Stomach (tissue), 8 donors: ENCODE measurements at regions not wholly inside any gene's neighbourhood (a gene's known extent, or its start where the extent isn't known, plus 50 kb on each side); places are given as distances from the start of the nearest gene placed in this dataset.

Experiments used
- DNase-seq, 2 donors: peaks; one replicate each; pipeline versions ENCODE4 v3.0.0 to v3.0.0-alpha.2; 2013 to 2019
- H3K27ac ChIP-seq, 5 donors: fragments of 200-600 bp in 4 of 5; sonication (generic) in 4 of 5; one replicate each; pipeline ENCODE4 v1.5.1; 2013 to 2019; ENCODE audit warnings: mild to moderate bottlenecking in 1 of 5, moderate library complexity in 1 of 5
- H3K27me3 ChIP-seq, 3 donors: fragments of 200-600 bp; sonication (generic); one replicate each; pipeline ENCODE4 v1.5.1; 2017 to 2019; ENCODE audit warnings: mixed run types in 1 of 3
- H3K36me3 ChIP-seq, 4 donors: fragments of 200-600 bp; sonication (generic); 1 replicate in 3 of 4; 2 replicates in 1 of 4; pipeline ENCODE4 v1.5.1; 2016 to 2019
- H3K4me1 ChIP-seq, 4 donors: fragments of 200-600 bp; sonication (generic); one replicate each; pipeline ENCODE4 v1.5.1; 2016 to 2019
- H3K4me3 ChIP-seq, 4 donors: fragments of 200-600 bp; sonication (generic) in 3 of 4; one replicate each; pipeline ENCODE4 v1.5.1; 2016 to 2019; ENCODE audit warnings: mild to moderate bottlenecking in 1 of 4
- H3K9me3 ChIP-seq, 4 donors: fragments of 200-600 bp; sonication (generic); one replicate each; pipeline ENCODE4 v1.5.1; 2016 to 2019
- CTCF ChIP-seq, 7 experiments: fragments of 450-650 bp in 4 of 7; fragments of 200-600 bp in 3 of 7; sonication (generic) in 3 of 7; IDR thresholded peaks; one replicate each; pipeline ENCODE4 v1.5.1; 2016 to 2019; ENCODE audit warnings: antibody characterized with exemption in 7 of 7, control low read depth in 2 of 7, mild to moderate bottlenecking in 1 of 7
- EP300 ChIP-seq: sonication (generic); formaldehyde crosslinking; IDR thresholded peaks from one replicate; pipeline ENCODE4 v1.6.1; 2017; ENCODE audit warnings: antibody characterized with exemption
- POLR2A ChIP-seq, 4 donors: fragments of 450-650 bp; IDR thresholded peaks; one replicate each; pipeline ENCODE4 v1.6.1; 2016; ENCODE audit warnings: antibody characterized with exemption in 4 of 4, control low read depth in 2 of 4, mild to moderate bottlenecking in 1 of 4, moderate library complexity in 1 of 4
- POLR2AphosphoS5 ChIP-seq, 3 donors: sonication (generic); formaldehyde crosslinking; IDR thresholded peaks; one replicate each; pipeline ENCODE4 v1.6.1; 2016; ENCODE audit warnings: antibody characterized with exemption in 3 of 3
- WGBS, 5 donors: extraction: QIAGEN DNeasy Blood & Tissue Kit in 3 of 5; methylation state at CpG; one replicate each; pipeline versions ENCODE4 v1.1.5 to v1.1.7; 2013 to 2018; 5-methylcytosine and 5-hydroxymethylcytosine counted together
- intact Hi-C: fragments of 100-400 bp; cut with DNase I; formaldehyde crosslinking; loops from one replicate; pipeline ENCODE4 v1.15.1; 2023; ENCODE audit warnings: low total_unique reads
- donor health status: healthy with polysubstance abuse.
- donor health status: Bipolar disorder and iron deficiency.
- donor health status: healthy.

GRCh38 chr2:116510117-116510671, 1304.3 kb upstream of the DDX18 start:
- Histone ChIP-seq H3K27me3 (no peaks in the 10 kb centered on the region), H3K9me3 (peaks cover 0 to 12% (median 3%) of the 10 kb centered on the region in 4 donors), H3K4me3 (no peak overlapping the region), H3K27ac (no peak overlapping the region), H3K4me1 (no peaks in the 10 kb centered on the region), H3K36me3 (no peaks in the 10 kb centered on the region)
- intact Hi-C loops, result no loop called here
- DNase-seq, result peak in 1 of 2 donors; percentile 9
- 35 to 68% (median 44%) methylated on average over 2 to 3 of the region's 3 CpGs for WGBS, 5 donors
- TF ChIP-seq CTCF (IDR thresholded peaks at IDR 0.05) (peak in 1 of 7 experiments; percentile 9), POLR2AphosphoS5 (IDR thresholded peaks at IDR 0.05) (no peak)

- Histone ChIP-seq H3K36me3 (no peaks in the 10 kb centered on the region), H3K4me1 (no peaks in the 10 kb centered on the region), H3K27me3 (no peaks in the 10 kb centered on the region), H3K4me3 (no peak overlapping the region), H3K27ac (no peak overlapping the region), H3K9me3 (peaks cover 0 to 12% (median 1%) of the 10 kb centered on the region in 4 donors)
- TF ChIP-seq CTCF (IDR thresholded peaks at IDR 0.05), result no peak
- TF ChIP-seq POLR2A (IDR thresholded peaks at IDR 0.05), result no peak
- no peak for TF ChIP-seq POLR2AphosphoS5 (IDR thresholded peaks at IDR 0.05)
- TF ChIP-seq EP300, result no peak
- intact Hi-C loops, result no loop called here
- 58 to 63% (median 62%) methylated on average over 6 of the region's 6 CpGs for WGBS, 5 donors
- no peak for DNase-seq
Observed at GRCh38 chr2:116511426-116511825, 1303.1 kb upstream of the DDX18 start.

GRCh38 chr2:116513991-116514390, 1300.5 kb upstream of the DDX18 start:
- no peak for TF ChIP-seq CTCF (IDR thresholded peaks at IDR 0.05)
- TF ChIP-seq EP300, result no peak
- no peak for TF ChIP-seq POLR2AphosphoS5 (IDR thresholded peaks at IDR 0.05)
- no peak for TF ChIP-seq POLR2A (IDR thresholded peaks at IDR 0.05)
- peaks cover 0 to 12% (median under 1%) of the 10 kb centered on the region in 4 donors for H3K9me3 ChIP-seq
- H3K36me3 ChIP-seq, result no peaks in the 10 kb centered on the region
- no peak overlapping the region for H3K27ac ChIP-seq
- no peak for DNase-seq
- no peak overlapping the region for H3K4me3 ChIP-seq
- 57 to 71% (median 64%) methylated on average over 3 of the region's 3 CpGs for WGBS, 5 donors
- H3K4me1 ChIP-seq, result no peaks in the 10 kb centered on the region
- H3K27me3 ChIP-seq, result no peaks in the 10 kb centered on the region
- intact Hi-C loops, result no loop called here

GRCh38 chr2:116517936-116518335, 1296.6 kb upstream of the DDX18 start:
- no peak for DNase-seq
- no peaks in the 10 kb centered on the region for H3K4me1 ChIP-seq
- H3K27me3 ChIP-seq, result no peaks in the 10 kb centered on the region
- intact Hi-C loops, result no loop called here
- WGBS, 5 donors, result 33 to 59% (median 36%) methylated on average over 1 of the region's 1 CpG
- no peak overlapping the region for H3K4me3 ChIP-seq
- H3K36me3 ChIP-seq, result no peaks in the 10 kb centered on the region
- H3K9me3 ChIP-seq, result peaks cover 0 to 19% (median 5%) of the 10 kb centered on the region in 4 donors
- TF ChIP-seq CTCF (IDR thresholded peaks at IDR 0.05), result no peak
- TF ChIP-seq EP300, result no peak
- no peak for TF ChIP-seq POLR2AphosphoS5 (IDR thresholded peaks at IDR 0.05)
- no peak for TF ChIP-seq POLR2A (IDR thresholded peaks at IDR 0.05)
- no peak overlapping the region for H3K27ac ChIP-seq
